Esophagus (tissue), 2 donors: ENCODE measurements at regions not wholly inside any gene's neighbourhood (a gene's known extent, or its start where the extent isn't known, plus 50 kb on each side); places are given as distances from the start of the nearest gene placed in this dataset.

ENCODE experiments used
- H3K27ac ChIP-seq, 2 donors: one replicate each; pipeline ENCODE4 v1.5.1; 2013; ENCODE audit warnings: low read depth in 2 of 2, mild to moderate bottlenecking in 2 of 2, inconsistent platforms in 1 of 2, low read length in 1 of 2, moderate library complexity in 1 of 2
- H3K27me3 ChIP-seq, 2 donors: one replicate each; pipeline ENCODE4 v1.6.1; 2013; ENCODE audit warnings: low read length in 2 of 2, control low read depth in 1 of 2, mild to moderate bottlenecking in 1 of 2; ENCODE audit not compliant: insufficient read depth in 2 of 2, control insufficient read depth in 1 of 2
- H3K36me3 ChIP-seq, 2 donors: one replicate each; pipeline ENCODE4 v1.6.1; 2013; ENCODE audit warnings: low read length in 1 of 2; ENCODE audit not compliant: control insufficient read depth in 2 of 2, insufficient read depth in 2 of 2
- H3K4me1 ChIP-seq, 2 donors: one replicate each; pipeline ENCODE4 v1.6.1; 2013; ENCODE audit warnings: low read length in 1 of 2; ENCODE audit not compliant: control insufficient read depth in 2 of 2, insufficient read depth in 2 of 2
- H3K4me3 ChIP-seq, 2 donors: one replicate each; pipeline ENCODE4 v1.5.1; 2013; ENCODE audit warnings: low read length in 2 of 2, mild to moderate bottlenecking in 2 of 2, low read depth in 1 of 2, moderate library complexity in 1 of 2
- H3K9me3 ChIP-seq, 2 donors: one replicate each; pipeline ENCODE4 v1.6.1; 2013; ENCODE audit warnings: mild to moderate bottlenecking in 2 of 2, low read depth in 1 of 2, low read length in 1 of 2, moderate library complexity in 1 of 2; ENCODE audit not compliant: control insufficient read depth in 2 of 2, insufficient read depth in 1 of 2
- WGBS, 2 donors: extraction: QIAGEN DNeasy Blood & Tissue Kit; methylation state at CpG; one replicate each; pipeline ENCODE4 v1.1.7; 2013; 5-methylcytosine and 5-hydroxymethylcytosine counted together
- donor health status: healthy with polysubstance abuse.
- donor health status: Bipolar disorder and iron deficiency.

GRCh38 chr2:8054070-8054469 lies 627.8 kb upstream of the ID2 start:
- WGBS, 2 donors, result 89% methylated on average over 6 of the region's 6 CpGs
- peaks cover 0 to 3% of the 10 kb centered on the region in 2 donors for H3K4me1 ChIP-seq
- no peak overlapping the region for H3K4me3 ChIP-seq
- H3K36me3 ChIP-seq, result no peaks in the 10 kb centered on the region
- H3K27me3 ChIP-seq, result no peaks in the 10 kb centered on the region
- no peaks in the 10 kb centered on the region for H3K9me3 ChIP-seq
- H3K27ac ChIP-seq, result no peak overlapping the region

- Histone ChIP-seq H3K27ac (no peak overlapping the region), H3K27me3 (no peaks in the 10 kb centered on the region), H3K9me3 (no peaks in the 10 kb centered on the region), H3K4me3 (no peak overlapping the region), H3K36me3 (no peaks in the 10 kb centered on the region), H3K4me1 (no peaks in the 10 kb centered on the region)
- WGBS, 2 donors, result 46 to 54% methylated on average over 2 of the region's 2 CpGs
Observed at GRCh38 chr2:8058652-8059051, 623.2 kb upstream of the ID2 start.

DNA sequence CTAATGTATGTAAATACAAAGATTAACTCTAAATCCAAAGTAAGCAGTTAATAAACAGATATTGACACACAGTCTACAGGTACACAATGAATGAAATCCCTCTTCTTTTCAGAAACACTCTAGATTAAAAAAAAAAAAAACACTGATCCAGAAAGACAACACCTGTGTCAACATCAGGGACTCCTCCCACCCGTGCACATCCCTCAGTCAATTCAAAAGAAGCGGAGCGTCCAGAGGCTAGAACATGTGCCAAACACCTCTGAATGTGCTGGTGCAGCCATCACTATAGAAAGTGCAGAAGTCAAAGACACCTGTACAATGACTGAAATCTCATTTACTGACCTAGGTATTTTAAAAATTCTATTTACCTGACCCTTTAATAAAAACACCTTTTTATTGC lies 622.6 kb upstream of the ID2 start:
- Histone ChIP-seq H3K4me3 (no peak overlapping the region), H3K27ac (no peak overlapping the region), H3K27me3 (no peaks in the 10 kb centered on the region), H3K36me3 (no peaks in the 10 kb centered on the region), H3K9me3 (no peaks in the 10 kb centered on the region), H3K4me1 (no peaks in the 10 kb centered on the region)
- WGBS, 2 donors, result 53 to 59% methylated on average over 3 of the region's 3 CpGs

DNA sequence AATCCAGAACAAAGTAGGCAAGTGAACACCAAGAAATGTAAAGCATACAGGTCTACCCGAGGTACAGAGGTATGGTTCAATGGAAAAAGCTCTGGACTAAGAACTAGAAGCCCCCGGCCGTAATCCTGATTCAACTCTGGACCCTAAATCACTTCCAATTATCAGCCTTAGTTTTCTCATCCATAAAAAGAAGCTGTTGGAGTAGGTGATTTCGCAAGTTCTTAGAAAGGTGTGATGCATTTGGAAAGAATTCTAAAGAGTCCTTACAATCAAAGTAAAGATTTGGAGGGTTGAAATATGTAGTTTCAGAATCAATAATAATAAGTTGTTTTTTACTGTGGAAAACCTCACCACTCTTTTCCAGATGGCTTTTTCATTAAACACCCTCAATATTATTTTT lies 622.1 kb upstream of the ID2 start:
- WGBS, 2 donors, result 58 to 61% methylated on average over 4 of the region's 4 CpGs
- no peak overlapping the region for H3K4me3 ChIP-seq

GRCh38 chr2:8061219-8061618 lies 620.6 kb upstream of the ID2 start:
- Histone ChIP-seq H3K27ac (no peak overlapping the region), H3K27me3 (no peaks in the 10 kb centered on the region), H3K36me3 (no peaks in the 10 kb centered on the region), H3K4me1 (no peaks in the 10 kb centered on the region), H3K9me3 (no peaks in the 10 kb centered on the region), H3K4me3 (no peak overlapping the region)
- WGBS, 2 donors, result 84 to 89% methylated on average over 9 of the region's 9 CpGs

More for the DNA sequence above, 622.1 kb upstream of the ID2 start:
- Histone ChIP-seq H3K27ac (no peak overlapping the region), H3K27me3 (no peaks in the 10 kb centered on the region), H3K9me3 (no peaks in the 10 kb centered on the region), H3K4me1 (no peaks in the 10 kb centered on the region), H3K36me3 (no peaks in the 10 kb centered on the region)

DNA sequence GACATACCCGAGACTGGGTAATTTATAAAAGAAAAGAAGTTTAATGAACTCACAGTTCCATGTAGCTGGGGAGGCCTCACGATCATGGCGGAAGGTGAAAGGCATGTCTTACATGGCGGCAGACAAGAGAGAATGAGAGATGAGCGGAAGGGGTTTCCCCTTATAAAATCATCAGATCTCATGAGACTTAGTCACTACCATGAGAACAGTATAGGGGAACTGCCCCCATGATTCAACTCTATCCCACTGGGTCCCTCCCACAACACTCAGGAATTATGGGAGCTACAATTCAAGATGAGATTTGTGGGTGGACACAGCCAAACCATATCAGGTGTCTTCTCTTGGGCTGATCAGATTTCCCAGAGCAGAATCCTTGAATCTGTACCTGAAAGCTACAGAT lies 617.3 kb upstream of the ID2 start:
- H3K36me3 ChIP-seq, result no peaks in the 10 kb centered on the region
- WGBS, 2 donors, result 93 to 99% methylated on average over 5 of the region's 5 CpGs
- no peaks in the 10 kb centered on the region for H3K9me3 ChIP-seq
- no peaks in the 10 kb centered on the region for H3K4me1 ChIP-seq
- H3K27me3 ChIP-seq, result no peaks in the 10 kb centered on the region
- no peak overlapping the region for H3K27ac ChIP-seq
- H3K4me3 ChIP-seq, result no peak overlapping the region

DNA sequence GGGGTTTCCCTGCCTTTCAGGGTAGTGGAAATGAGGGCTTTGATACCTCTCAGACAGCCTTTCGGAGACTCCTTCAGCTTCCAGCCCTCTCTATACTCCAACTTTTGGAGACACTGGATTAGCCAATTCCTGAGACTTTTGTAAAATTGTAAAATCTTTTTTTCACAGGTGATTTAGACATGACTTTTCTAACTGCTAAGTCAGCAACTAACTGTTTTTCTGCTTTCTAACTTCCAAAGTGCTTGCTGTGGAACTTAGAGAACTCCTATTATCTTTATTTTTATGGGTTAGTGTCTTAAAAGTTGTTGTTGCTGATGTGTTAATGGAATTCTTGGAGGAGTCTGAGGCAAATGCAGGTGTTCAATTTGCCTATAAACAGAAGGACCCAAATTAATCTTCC lies 616.7 kb upstream of the ID2 start:
- H3K9me3 ChIP-seq, result no peaks in the 10 kb centered on the region
- no peak overlapping the region for H3K4me3 ChIP-seq
- WGBS, 2 donors, result 98 to 100% methylated on average over 1 of the region's 1 CpG
- H3K27ac ChIP-seq, result no peak overlapping the region
- H3K4me1 ChIP-seq, result no peaks in the 10 kb centered on the region
- no peaks in the 10 kb centered on the region for H3K36me3 ChIP-seq
- no peaks in the 10 kb centered on the region for H3K27me3 ChIP-seq

DNA sequence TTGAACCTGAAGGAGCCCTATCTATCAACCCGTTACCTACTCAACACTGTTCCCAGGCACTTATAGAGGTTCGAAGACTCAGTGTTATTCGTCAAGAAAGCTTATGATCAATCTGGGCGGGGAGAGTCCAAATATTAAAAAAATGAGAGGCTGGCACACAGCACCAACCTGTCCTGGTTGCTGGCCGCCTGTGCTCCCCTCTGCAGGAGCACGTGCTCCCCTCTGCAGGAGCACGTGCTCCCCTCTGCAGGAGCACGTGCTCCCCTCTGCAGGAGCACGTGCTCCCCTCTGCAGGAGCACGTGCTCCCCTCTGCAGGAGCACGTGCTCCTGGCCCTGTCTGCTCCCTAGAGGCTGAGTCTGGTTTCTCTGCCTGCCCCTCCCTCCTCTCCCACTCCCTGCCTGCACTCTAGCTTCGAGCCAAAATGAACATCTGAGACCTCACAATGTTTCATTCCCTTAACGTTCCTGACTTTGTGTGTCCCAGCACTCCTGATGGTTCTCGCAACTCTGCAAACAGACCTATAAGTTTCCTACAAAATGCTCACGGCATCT lies 614.0 kb upstream of the ID2 start:
- H3K4me3 ChIP-seq, result no peak overlapping the region
- no peak overlapping the region for H3K27ac ChIP-seq
- no peaks in the 10 kb centered on the region for H3K9me3 ChIP-seq
- no peaks in the 10 kb centered on the region for H3K27me3 ChIP-seq
- H3K4me1 ChIP-seq, result no peaks in the 10 kb centered on the region
- WGBS, 2 donors, result 86 to 88% methylated on average over 15 of the region's 15 CpGs
- H3K36me3 ChIP-seq, result no peaks in the 10 kb centered on the region

- no peaks in the 10 kb centered on the region for H3K27me3 ChIP-seq
- WGBS, 2 donors, result 63 to 79% methylated on average over 1 of the region's 1 CpG
- H3K4me1 ChIP-seq, result no peaks in the 10 kb centered on the region
- H3K27ac ChIP-seq, result no peak overlapping the region
- H3K9me3 ChIP-seq, result no peaks in the 10 kb centered on the region
- no peak overlapping the region for H3K4me3 ChIP-seq
- no peaks in the 10 kb centered on the region for H3K36me3 ChIP-seq
Observed at GRCh38 chr2:8072907-8073306, 608.9 kb upstream of the ID2 start.

- Histone ChIP-seq H3K27ac (no peak overlapping the region), H3K36me3 (no peaks in the 10 kb centered on the region), H3K4me3 (no peak overlapping the region), H3K4me1 (no peaks in the 10 kb centered on the region), H3K27me3 (no peaks in the 10 kb centered on the region), H3K9me3 (no peaks in the 10 kb centered on the region)
- 66 to 79% methylated on average over 7 of the region's 7 CpGs for WGBS, 2 donors
Observed at GRCh38 chr2:8073916-8074315, 607.9 kb upstream of the ID2 start.
